Neural progenitor cell (in vitro differentiated cells): ENCODE measurements at regions not wholly inside any gene's neighbourhood (a gene's known extent, or its start where the extent isn't known, plus 50 kb on each side); places are given as distances from the start of the nearest gene placed in this dataset.

Experiments
- DNase-seq: peaks from one replicate; pipeline ENCODE4 v3.0.0-alpha.2; 2016; ENCODE audit warnings: low spot score
- H2AFZ ChIP-seq: fragments of 200-600 bp; sonication (generic); replicated peaks from 2 replicates; pipeline ENCODE4 v1.6.1; 2016; ENCODE audit warnings: antibody characterized with exemption
- H3F3A ChIP-seq: fragments of 200-600 bp; sonication (generic); 2 replicates; pipeline ENCODE4 v1.6.1; 2016; ENCODE audit warnings: antibody characterized with exemption, low read depth
- H3K27ac ChIP-seq: fragments of 200-600 bp; sonication (generic); 2 replicates; pipeline ENCODE4 v1.5.1; 2016; ENCODE audit warnings: mild to moderate bottlenecking
- H3K27me3 ChIP-seq: fragments of 200-600 bp; sonication (generic); 2 replicates; pipeline ENCODE4 v1.6.1; 2016; ENCODE audit warnings: mild to moderate bottlenecking, moderate library complexity
- H3K36me3 ChIP-seq: fragments of 200-600 bp; sonication (generic); 2 replicates; pipeline ENCODE4 v1.5.1; 2016
- H3K4me1 ChIP-seq: fragments of 200-600 bp; sonication (generic); 2 replicates; pipeline ENCODE4 v1.6.1; 2016; ENCODE audit warnings: mixed run types
- H3K4me2 ChIP-seq: fragments of 200-600 bp; sonication (generic); 2 replicates; pipeline ENCODE4 v1.6.1; 2016
- H3K4me3 ChIP-seq: fragments of 200-600 bp; sonication (generic); 2 replicates; pipeline ENCODE4 v1.5.1; 2016
- H3K79me2 ChIP-seq: fragments of 200-600 bp; sonication (generic); 2 replicates; pipeline ENCODE4 v1.6.1; 2016; ENCODE audit warnings: low read depth
- H3K9ac ChIP-seq: fragments of 200-600 bp; sonication (generic); 2 replicates; pipeline ENCODE4 v1.6.1; 2016
- H3K9me3 ChIP-seq: fragments of 200-600 bp; sonication (generic); 2 replicates; pipeline ENCODE4 v1.5.1; 2016; ENCODE audit warnings: low read depth
- H4K20me1 ChIP-seq: fragments of 200-600 bp; sonication (generic); 2 replicates; pipeline ENCODE4 v1.6.1; 2016; ENCODE audit warnings: low read depth
- H3K27ac Mint-ChIP-seq: 3 replicates; pipeline ENCODE4 v1.8.0; 2021; ENCODE audit warnings: mixed read lengths
- H3K27me3 Mint-ChIP-seq: 2 replicates; pipeline ENCODE4 v1.8.0; 2022; ENCODE audit warnings: low read depth, mild to moderate bottlenecking, inconsistent platforms, moderate library complexity, mixed read lengths; ENCODE audit not compliant: insufficient read depth
- H3K36me3 Mint-ChIP-seq: 3 replicates; pipeline ENCODE4 v1.8.0; 2021; ENCODE audit warnings: mixed read lengths
- H3K4me1 Mint-ChIP-seq: 3 replicates; pipeline ENCODE4 v1.8.0; 2021; ENCODE audit warnings: mixed read lengths
- H3K4me3 Mint-ChIP-seq: 3 replicates; pipeline ENCODE4 v1.8.0; 2021; ENCODE audit warnings: mild to moderate bottlenecking, moderate library complexity, mixed read lengths
- H3K9me3 Mint-ChIP-seq: 3 replicates; pipeline ENCODE4 v1.8.0; 2020; ENCODE audit warnings: mixed read lengths
- EZH2 ChIP-seq: fragments of 200-600 bp; sonication (generic); IDR thresholded peaks from 2 replicates; pipeline ENCODE4 v1.6.1; 2017; ENCODE audit warnings: antibody characterized with exemption, mild to moderate bottlenecking, moderate library complexity
- EZH2phosphoT487 ChIP-seq: fragments of 200-600 bp; sonication (generic); IDR thresholded peaks from 2 replicates; pipeline ENCODE4 v1.6.1; 2017; ENCODE audit warnings: antibody characterized with exemption
- TF ChIP-seq, protein P1 (sequence below): fragments of 200-600 bp; sonication (generic); IDR thresholded peaks from 2 replicates; pipeline ENCODE4 v1.5.1; 2017; ENCODE audit warnings: antibody characterized with exemption, mild to moderate bottlenecking

DNA sequence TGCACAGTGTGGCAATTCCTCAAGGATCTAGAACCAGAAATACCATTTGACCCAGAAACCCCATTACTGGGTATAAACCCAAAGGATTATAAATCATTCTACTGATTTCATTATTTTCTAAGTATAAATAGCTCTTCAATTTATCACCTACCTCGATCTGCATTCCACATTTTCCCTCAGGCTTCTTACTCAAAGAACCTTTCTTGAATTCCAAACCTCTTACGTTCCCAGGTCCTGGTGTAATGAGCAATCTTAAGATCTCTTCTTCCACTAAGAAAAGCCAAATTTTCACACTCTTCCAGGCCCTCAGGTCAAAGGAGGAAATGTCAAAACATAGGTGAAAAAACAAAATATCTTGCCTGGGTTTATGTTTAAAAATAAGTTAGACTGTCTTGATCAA lies 237.3 kb upstream of the GPC6 start:
- TF ChIP-seq, protein P1, sequence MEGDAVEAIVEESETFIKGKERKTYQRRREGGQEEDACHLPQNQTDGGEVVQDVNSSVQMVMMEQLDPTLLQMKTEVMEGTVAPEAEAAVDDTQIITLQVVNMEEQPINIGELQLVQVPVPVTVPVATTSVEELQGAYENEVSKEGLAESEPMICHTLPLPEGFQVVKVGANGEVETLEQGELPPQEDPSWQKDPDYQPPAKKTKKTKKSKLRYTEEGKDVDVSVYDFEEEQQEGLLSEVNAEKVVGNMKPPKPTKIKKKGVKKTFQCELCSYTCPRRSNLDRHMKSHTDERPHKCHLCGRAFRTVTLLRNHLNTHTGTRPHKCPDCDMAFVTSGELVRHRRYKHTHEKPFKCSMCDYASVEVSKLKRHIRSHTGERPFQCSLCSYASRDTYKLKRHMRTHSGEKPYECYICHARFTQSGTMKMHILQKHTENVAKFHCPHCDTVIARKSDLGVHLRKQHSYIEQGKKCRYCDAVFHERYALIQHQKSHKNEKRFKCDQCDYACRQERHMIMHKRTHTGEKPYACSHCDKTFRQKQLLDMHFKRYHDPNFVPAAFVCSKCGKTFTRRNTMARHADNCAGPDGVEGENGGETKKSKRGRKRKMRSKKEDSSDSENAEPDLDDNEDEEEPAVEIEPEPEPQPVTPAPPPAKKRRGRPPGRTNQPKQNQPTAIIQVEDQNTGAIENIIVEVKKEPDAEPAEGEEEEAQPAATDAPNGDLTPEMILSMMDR = no peak
- TF ChIP-seq EZH2 = no peak
- no peak for TF ChIP-seq EZH2phosphoT487
- Mint-ChIP-seq H3K27me3 (no peaks in the 10 kb centered on the region), H3K4me3 (no peak overlapping the region), H3K36me3 (no peaks in the 10 kb centered on the region), H3K9me3 (no peaks in the 10 kb centered on the region), H3K27ac (no peak overlapping the region), H3K4me1 (no peaks in the 10 kb centered on the region)
- no peak overlapping the region for H3K4me3 ChIP-seq
- no peaks in the 10 kb centered on the region for H3K4me1 ChIP-seq
- no peaks in the 10 kb centered on the region for H3K36me3 ChIP-seq
- no peak for DNase-seq
- H3K27ac ChIP-seq = no peak overlapping the region
- H3K9ac ChIP-seq = no peak overlapping the region
- H2AFZ ChIP-seq = no peak overlapping the region
- H4K20me1 ChIP-seq = no peaks in the 10 kb centered on the region
- no peak overlapping the region for H3K4me2 ChIP-seq
- no peaks in the 10 kb centered on the region for H3K79me2 ChIP-seq
- no peaks in the 10 kb centered on the region for H3K9me3 ChIP-seq
- no peaks in the 10 kb centered on the region for H3F3A ChIP-seq
- no peaks in the 10 kb centered on the region for H3K27me3 ChIP-seq

DNA sequence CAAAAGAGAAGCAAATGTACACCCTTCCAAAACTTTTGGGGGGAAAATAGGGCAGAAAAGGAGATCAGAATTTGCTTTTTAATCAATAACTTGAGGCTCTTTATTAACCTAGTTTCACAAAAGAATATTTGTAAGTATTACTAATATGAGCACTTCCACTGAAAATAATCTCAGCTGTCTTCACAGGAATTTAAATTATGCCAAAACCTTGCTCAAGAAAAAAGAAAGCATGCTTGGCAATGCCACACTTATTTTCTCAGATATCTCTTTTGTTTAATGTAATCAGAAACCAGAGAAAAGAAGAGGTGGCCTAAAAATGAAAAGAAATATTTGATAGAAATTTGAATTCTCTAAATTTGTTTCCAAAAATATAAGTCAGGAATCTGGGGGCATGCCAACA lies 234.9 kb upstream of the GPC6 start:
- Histone ChIP-seq H3K9ac (no peak overlapping the region), H3K9me3 (no peaks in the 10 kb centered on the region), H4K20me1 (no peaks in the 10 kb centered on the region), H3K4me1 (no peaks in the 10 kb centered on the region), H3K27ac (no peak overlapping the region), H3F3A (no peaks in the 10 kb centered on the region), H2AFZ (no peak overlapping the region), H3K36me3 (no peaks in the 10 kb centered on the region), H3K4me3 (no peak overlapping the region), H3K4me2 (no peak overlapping the region), H3K27me3 (no peaks in the 10 kb centered on the region), H3K79me2 (no peaks in the 10 kb centered on the region)
- DNase-seq = no peak
- H3K27ac Mint-ChIP-seq = no peak overlapping the region
- H3K36me3 Mint-ChIP-seq = no peaks in the 10 kb centered on the region
- no peaks in the 10 kb centered on the region for H3K4me1 Mint-ChIP-seq
- peaks cover 2% of the 10 kb centered on the region for H3K9me3 Mint-ChIP-seq
- H3K4me3 Mint-ChIP-seq = no peak overlapping the region
- no peaks in the 10 kb centered on the region for H3K27me3 Mint-ChIP-seq
- no peak for TF ChIP-seq EZH2
- TF ChIP-seq EZH2phosphoT487 = no peak
- TF ChIP-seq, protein P1 = no peak

DNA sequence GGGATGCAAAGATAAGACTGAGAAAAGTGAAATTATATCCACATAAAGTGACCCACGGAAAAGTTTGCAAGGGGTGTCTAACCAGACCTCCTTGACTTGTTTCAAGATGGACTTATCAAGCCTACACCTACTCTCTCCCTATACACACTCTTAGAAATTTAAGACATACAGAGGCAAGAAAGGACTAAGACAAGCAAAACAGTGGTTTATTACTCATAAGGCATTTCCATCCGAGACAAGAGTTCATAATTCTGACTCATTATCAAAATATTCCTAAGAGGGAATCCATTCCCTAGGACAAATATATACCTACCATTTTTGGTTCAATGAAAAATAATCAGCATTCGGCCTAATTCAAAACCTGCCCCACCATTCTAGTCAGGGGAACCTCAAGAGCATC lies 232.6 kb upstream of the GPC6 start:
- Mint-ChIP-seq H3K9me3 (peaks cover 2% of the 10 kb centered on the region), H3K36me3 (no peaks in the 10 kb centered on the region), H3K27ac (no peak overlapping the region), H3K4me1 (no peaks in the 10 kb centered on the region), H3K27me3 (no peaks in the 10 kb centered on the region), H3K4me3 (no peak overlapping the region)
- TF ChIP-seq EZH2 (no peak), EZH2phosphoT487 (no peak)
- TF ChIP-seq, protein P1 = no peak
- no peaks in the 10 kb centered on the region for H3K4me1 ChIP-seq
- H3K9ac ChIP-seq = no peak overlapping the region
- H4K20me1 ChIP-seq = no peaks in the 10 kb centered on the region
- no peak overlapping the region for H3K4me3 ChIP-seq
- H3K4me2 ChIP-seq = no peak overlapping the region
- H2AFZ ChIP-seq = no peak overlapping the region
- H3K27me3 ChIP-seq = no peaks in the 10 kb centered on the region
- H3K36me3 ChIP-seq = no peaks in the 10 kb centered on the region
- no peaks in the 10 kb centered on the region for H3K79me2 ChIP-seq
- H3K9me3 ChIP-seq = no peaks in the 10 kb centered on the region
- DNase-seq = no peak
- no peak overlapping the region for H3K27ac ChIP-seq
- H3F3A ChIP-seq = no peaks in the 10 kb centered on the region
